Astrocyte (in vitro differentiated cells and primary cell): ENCODE measurements at regions not wholly inside any gene's neighbourhood (a gene's known extent, or its start where the extent isn't known, plus 50 kb on each side); places are given as distances from the start of the nearest gene placed in this dataset.

ENCODE experiments used
- DNase-seq: peaks from one replicate; pipeline ENCODE4 v3.0.0-alpha.2; 2010; ENCODE audit warnings: low read depth
- FAIRE-seq: peaks from 2 replicates; lab custom pipeline; 2011; peaks lifted over from hg19 to GRCh38; lab: Jason Lieb, UNC
- H2AFZ ChIP-seq: 2 replicates; pipeline ENCODE4 v1.6.0; 2012; ENCODE audit warnings: low read depth, low read length, inconsistent platforms
- H3K27ac ChIP-seq: 2 replicates; pipeline ENCODE4 v1.5.1; 2011; ENCODE audit warnings: low read depth, low read length, inconsistent platforms
- H3K27me3 ChIP-seq: 2 replicates; pipeline ENCODE4 v1.6.0; 2011; ENCODE audit warnings: low read length, inconsistent platforms; ENCODE audit not compliant: insufficient read depth
- H3K36me3 ChIP-seq: 2 replicates; pipeline ENCODE4 v1.5.1; 2011; ENCODE audit warnings: low read length, inconsistent platforms; ENCODE audit not compliant: insufficient read depth
- H3K4me1 ChIP-seq: 2 replicates; pipeline ENCODE4 v1.5.1; 2011; ENCODE audit warnings: low read length, inconsistent platforms; ENCODE audit not compliant: insufficient read depth
- H3K4me2 ChIP-seq: 2 replicates; pipeline ENCODE4 v1.6.0; 2012; ENCODE audit warnings: low read length, inconsistent platforms
- H3K4me3 ChIP-seq: 2 replicates; pipeline ENCODE4 v1.5.1; 2011; ENCODE audit warnings: low read depth, mild to moderate bottlenecking, low read length, inconsistent platforms; ENCODE audit not compliant: insufficient read depth
- H3K79me2 ChIP-seq: 2 replicates; pipeline ENCODE4 v1.6.0; 2012; ENCODE audit warnings: mild to moderate bottlenecking, low read length, inconsistent platforms; ENCODE audit not compliant: insufficient read depth
- H3K9ac ChIP-seq: 2 replicates; pipeline ENCODE4 v1.6.0; 2012; ENCODE audit warnings: mild to moderate bottlenecking, low read length, inconsistent platforms
- H3K9me3 ChIP-seq: 2 replicates; pipeline ENCODE4 v1.5.1; 2012; ENCODE audit warnings: low read depth, mild to moderate bottlenecking, low read length, inconsistent platforms; ENCODE audit not compliant: insufficient read depth
- H4K20me1 ChIP-seq: 2 replicates; pipeline ENCODE4 v1.6.0; 2012; ENCODE audit warnings: low read length, inconsistent platforms; ENCODE audit not compliant: insufficient read depth
- H3K27ac Mint-ChIP-seq: one replicate; pipeline ENCODE4 v1.8.0; 2021; ENCODE audit warnings: mild to moderate bottlenecking, mixed read lengths; ENCODE audit not compliant: unreplicated experiment
- H3K27me3 Mint-ChIP-seq: one replicate; pipeline ENCODE4 v1.8.0; 2021; ENCODE audit warnings: low read depth, mixed read lengths; ENCODE audit not compliant: unreplicated experiment
- H3K36me3 Mint-ChIP-seq: one replicate; pipeline ENCODE4 v1.8.0; 2021; ENCODE audit warnings: low read depth, mixed read lengths; ENCODE audit not compliant: unreplicated experiment
- H3K4me1 Mint-ChIP-seq: one replicate; pipeline ENCODE4 v1.8.0; 2021; ENCODE audit warnings: low read depth, mixed read lengths; ENCODE audit not compliant: unreplicated experiment
- H3K4me3 Mint-ChIP-seq: one replicate; pipeline ENCODE4 v1.8.0; 2021; ENCODE audit warnings: mild to moderate bottlenecking, moderate library complexity, mixed read lengths; ENCODE audit not compliant: unreplicated experiment
- H3K9me3 Mint-ChIP-seq: one replicate; pipeline ENCODE4 v1.8.0; 2021; ENCODE audit warnings: mild to moderate bottlenecking, mixed read lengths; ENCODE audit not compliant: unreplicated experiment
- CTCF ChIP-seq: IDR thresholded peaks from 2 replicates; pipeline ENCODE4 v1.5.1; 2011; ENCODE audit warnings: low read depth, mild to moderate bottlenecking, inconsistent platforms, low read length, moderate library complexity; ENCODE audit not compliant: insufficient read depth
- EZH2 ChIP-seq: IDR thresholded peaks from 2 replicates; pipeline ENCODE4 v1.6.1; 2012; ENCODE audit warnings: mild to moderate bottlenecking, low read length, inconsistent platforms; ENCODE audit not compliant: insufficient read depth

- Histone ChIP-seq H3K9me3 (peaks cover 6% of the 10 kb centered on the region), H2AFZ (no peak overlapping the region), H3K4me1 (no peaks in the 10 kb centered on the region), H3K9ac (no peak overlapping the region), H3K36me3 (no peaks in the 10 kb centered on the region), H3K4me2 (no peak overlapping the region), H3K4me3 (no peak overlapping the region), H3K27me3 (no peaks in the 10 kb centered on the region), H4K20me1 (no peaks in the 10 kb centered on the region), H3K79me2 (no peaks in the 10 kb centered on the region), H3K27ac (no peak overlapping the region)
- Mint-ChIP-seq H3K27me3 (no peaks in the 10 kb centered on the region), H3K4me3 (no peak overlapping the region), H3K4me1 (peaks cover 7% of the 10 kb centered on the region), H3K27ac (no peak overlapping the region), H3K36me3 (no peaks in the 10 kb centered on the region), H3K9me3 (peaks cover 4% of the 10 kb centered on the region)
- DNase-seq = peak; percentile 45
- FAIRE-seq = no peak
- TF ChIP-seq CTCF (no peak), EZH2 (no peak)
Observed at GRCh38 chr10:6912424-6912823, 332.3 kb upstream of the PRKCQ start.

DNA sequence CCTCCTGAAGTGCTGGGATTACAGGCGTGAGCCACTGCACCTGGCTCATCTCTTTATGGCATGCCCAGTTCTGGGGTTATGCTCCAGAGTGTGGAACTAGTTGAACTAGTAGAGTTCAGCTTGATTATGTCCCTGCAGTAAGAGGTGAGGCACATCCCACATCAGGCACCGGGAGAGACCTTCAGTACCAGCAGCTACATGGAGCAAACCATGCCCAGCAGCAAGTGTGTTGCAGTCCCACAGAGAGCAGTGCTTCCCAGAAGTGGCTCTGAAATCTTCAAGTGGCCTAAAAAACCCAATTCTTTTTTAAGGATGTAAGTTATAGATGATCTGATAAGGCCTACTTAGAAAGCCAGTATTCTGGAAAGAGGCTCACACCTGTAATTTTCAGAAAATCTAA lies 331.9 kb upstream of the PRKCQ start:
- no peak overlapping the region for H3K27ac Mint-ChIP-seq
- Histone ChIP-seq H2AFZ (no peak overlapping the region), H3K9me3 (peaks cover 6% of the 10 kb centered on the region), H3K4me3 (no peak overlapping the region), H3K79me2 (no peaks in the 10 kb centered on the region), H3K4me2 (no peak overlapping the region), H3K27ac (no peak overlapping the region), H3K36me3 (no peaks in the 10 kb centered on the region), H4K20me1 (no peaks in the 10 kb centered on the region), H3K9ac (no peak overlapping the region), H3K4me1 (no peaks in the 10 kb centered on the region), H3K27me3 (no peaks in the 10 kb centered on the region)
- FAIRE-seq (no peak), DNase-seq (no peak)
- H3K9me3 Mint-ChIP-seq = peaks cover 4% of the 10 kb centered on the region
- H3K4me3 Mint-ChIP-seq = no peak overlapping the region
- H3K4me1 Mint-ChIP-seq = peaks cover 7% of the 10 kb centered on the region
- no peaks in the 10 kb centered on the region for H3K36me3 Mint-ChIP-seq
- TF ChIP-seq CTCF = no peak
- no peak for TF ChIP-seq EZH2
- H3K27me3 Mint-ChIP-seq = no peaks in the 10 kb centered on the region

GRCh38 chr10:6909905-6910560 lies 330.0 kb upstream of the PRKCQ start:
- TF ChIP-seq EZH2 = no peak
- no peak for TF ChIP-seq CTCF
- no peak overlapping the region for H3K4me2 ChIP-seq
- no peak overlapping the region for H3K4me3 Mint-ChIP-seq
- DNase-seq = no peak
- no peaks in the 10 kb centered on the region for H3K79me2 ChIP-seq
- H3K36me3 ChIP-seq = no peaks in the 10 kb centered on the region
- H3K9me3 Mint-ChIP-seq = peaks cover 5% of the 10 kb centered on the region
- H3K27ac ChIP-seq = no peak overlapping the region
- peaks cover 6% of the 10 kb centered on the region for H3K9me3 ChIP-seq
- FAIRE-seq = no peak
- H3K27me3 Mint-ChIP-seq = no peaks in the 10 kb centered on the region
- H3K4me3 ChIP-seq = no peak overlapping the region
- no peaks in the 10 kb centered on the region for H3K4me1 ChIP-seq
- H3K27me3 ChIP-seq = no peaks in the 10 kb centered on the region
- no peak overlapping the region for H3K9ac ChIP-seq
- H3K4me1 Mint-ChIP-seq = no peaks in the 10 kb centered on the region
- no peak overlapping the region for H3K27ac Mint-ChIP-seq
- no peaks in the 10 kb centered on the region for H3K36me3 Mint-ChIP-seq
- H2AFZ ChIP-seq = no peak overlapping the region
- no peaks in the 10 kb centered on the region for H4K20me1 ChIP-seq
